Skeletal muscle cell (primary cell): ENCODE measurements at regions not wholly inside any gene's neighbourhood (a gene's known extent, or its start where the extent isn't known, plus 50 kb on each side); places are given as distances from the start of the nearest gene placed in this dataset.
"Not testable (repeated sequence)": the region's sequence is repeated elsewhere in the genome, so short reads cannot be mapped to it uniquely, and the experiment has no call there.

Experiments used
- DNase-seq: peaks from one replicate; pipeline ENCODE4 v3.0.0-alpha.2; 2010; ENCODE audit warnings: low read depth
- H3K4me3 ChIP-seq: 2 replicates; pipeline ENCODE4 v1.5.1; 2011; ENCODE audit warnings: low read depth, mild to moderate bottlenecking, control low read depth, low read length, moderate library complexity

- H3K4me3 ChIP-seq: no peak overlapping the region
- no peak for DNase-seq
These were observed 101.8 kb upstream of the SYNCRIP start for GRCh38 chr6:85744433-85744970.

- DNase-seq: no peak
- no peak overlapping the region for H3K4me3 ChIP-seq
These were observed 83.5 kb upstream of the SYNCRIP start for GRCh38 chr6:85726206-85726605.

- H3K4me3 ChIP-seq: no peak overlapping the region
- no peak for DNase-seq
These were observed 73.1 kb upstream of the SYNCRIP start for GRCh38 chr6:85715797-85716196.

- no peak for DNase-seq
- no peak overlapping the region for H3K4me3 ChIP-seq
These were observed 72.3 kb upstream of the SYNCRIP start for GRCh38 chr6:85714893-85715530.

GRCh38 chr6:85712346-85712745 lies 69.7 kb upstream of the SYNCRIP start:
- H3K4me3 ChIP-seq: no peak overlapping the region
- no peak for DNase-seq

- not testable (repeated sequence) for DNase-seq, H3K4me3 ChIP-seq
These were observed 64.9 kb upstream of the SYNCRIP start for GRCh38 chr6:85707515-85708145.

- no peak for DNase-seq
- H3K4me3 ChIP-seq: no peak overlapping the region
These were observed 63.6 kb upstream of the SYNCRIP start for GRCh38 chr6:85706272-85706671.

GRCh38 chr6:85705220-85705619 lies 62.5 kb upstream of the SYNCRIP start:
- H3K4me3 ChIP-seq: no peak overlapping the region
- DNase-seq: no peak

GRCh38 chr6:85703406-85703805 lies 60.7 kb upstream of the SYNCRIP start:
- DNase-seq: no peak

More at GRCh38 chr6:85703406-85703805, 60.7 kb upstream of the SYNCRIP start:
- H3K4me3 ChIP-seq: no peak overlapping the region
